Neuronal stem cell (in vitro differentiated cells): ENCODE measurements at regions not wholly inside any gene's neighbourhood (a gene's known extent, or its start where the extent isn't known, plus 50 kb on each side); places are given as distances from the start of the nearest gene placed in this dataset.

Source experiments
- DNase-seq: peaks from one replicate; pipeline ENCODE4 v3.0.0-alpha.2; 2013; ENCODE audit warnings: low spot score
- H2AFZ ChIP-seq: one replicate; pipeline ENCODE4 v1.6.1; 2013; ENCODE audit warnings: mild to moderate bottlenecking, low read length, inconsistent platforms
- H2AK5ac ChIP-seq: 2 replicates; pipeline ENCODE4 v1.6.1; 2013; ENCODE audit warnings: low read depth, mild to moderate bottlenecking, inconsistent platforms, low read length, moderate library complexity, mixed read lengths
- H2BK120ac ChIP-seq: 2 replicates; pipeline ENCODE4 v1.6.1; 2013; ENCODE audit warnings: low read depth, mild to moderate bottlenecking, inconsistent platforms, low read length, moderate library complexity, mixed read lengths
- H2BK12ac ChIP-seq: one replicate; pipeline ENCODE4 v1.6.1; 2013; ENCODE audit warnings: low read length, inconsistent platforms
- H2BK15ac ChIP-seq: 2 replicates; pipeline ENCODE4 v1.6.1; 2013; ENCODE audit warnings: mild to moderate bottlenecking, low read length, inconsistent platforms, mixed read lengths
- H2BK5ac ChIP-seq: one replicate; pipeline ENCODE4 v1.6.1; 2013; ENCODE audit warnings: inconsistent platforms, mild to moderate bottlenecking, low read length, moderate library complexity
- H3K14ac ChIP-seq: one replicate; pipeline ENCODE4 v1.6.1; 2013; ENCODE audit warnings: low read length, inconsistent platforms
- H3K18ac ChIP-seq: 2 replicates; pipeline ENCODE4 v1.6.1; 2013; ENCODE audit warnings: low read length, inconsistent platforms
- H3K23ac ChIP-seq: 2 replicates; pipeline ENCODE4 v1.6.1; 2013; ENCODE audit warnings: low read depth, mild to moderate bottlenecking, mixed read lengths, low read length, inconsistent platforms; ENCODE audit not compliant: poor library complexity
- H3K27ac ChIP-seq: replicated peaks from 3 replicates; pipeline ENCODE4 v1.5.1; 2013; ENCODE audit warnings: low read length, inconsistent platforms
- H3K27me3 ChIP-seq, 3 experiments: 2 replicates each; pipeline ENCODE4 v1.6.1; 2013; ENCODE audit warnings: low read length in 3 of 3, mild to moderate bottlenecking in 2 of 3, inconsistent platforms in 1 of 3, low read depth in 1 of 3, mixed read lengths in 1 of 3, moderate library complexity in 1 of 3; ENCODE audit not compliant: control insufficient read depth in 3 of 3, insufficient read depth in 3 of 3
- H3K36me3 ChIP-seq, 2 donors: replicated peaks in 1 of 2; 2 replicates each; pipeline ENCODE4 v1.6.1; 2013; ENCODE audit warnings: low read length in 2 of 2; ENCODE audit not compliant: control insufficient read depth in 2 of 2, insufficient read depth in 2 of 2
- H3K4ac ChIP-seq: 2 replicates; pipeline ENCODE4 v1.6.1; 2013; ENCODE audit warnings: inconsistent platforms, mild to moderate bottlenecking, low read length, moderate library complexity
- H3K4me1 ChIP-seq, 2 donors: 1 replicate in 1 of 2; 2 replicates in 1 of 2; pipeline ENCODE4 v1.6.1; 2013; ENCODE audit warnings: low read length in 2 of 2, low read depth in 1 of 2; ENCODE audit not compliant: control insufficient read depth in 2 of 2, insufficient read depth in 1 of 2
- H3K4me2 ChIP-seq: one replicate; pipeline ENCODE4 v1.6.1; 2013; ENCODE audit warnings: mild to moderate bottlenecking, low read length, inconsistent platforms; ENCODE audit not compliant: insufficient read depth, poor library complexity, severe bottlenecking
- H3K4me3 ChIP-seq, 2 donors: 2 replicates each; pipeline ENCODE4 v1.5.1; 2013; ENCODE audit warnings: low read length in 2 of 2, mild to moderate bottlenecking in 2 of 2, inconsistent platforms in 1 of 2, moderate library complexity in 1 of 2
- H3K79me1 ChIP-seq: one replicate; pipeline ENCODE4 v1.6.1; 2013; ENCODE audit warnings: low read depth, mild to moderate bottlenecking, inconsistent platforms, low read length, moderate library complexity
- H3K9ac ChIP-seq: one replicate; pipeline ENCODE4 v1.6.1; 2013; ENCODE audit warnings: mild to moderate bottlenecking, low read depth, low read length, inconsistent platforms; ENCODE audit not compliant: poor library complexity
- H3K9me3 ChIP-seq, 2 donors: replicated peaks in 1 of 2; 2 replicates each; pipeline versions ENCODE3 to v1.6.1; 2013; ENCODE audit warnings: low read length in 2 of 2, mild to moderate bottlenecking in 2 of 2, inconsistent platforms in 1 of 2, low read depth in 1 of 2, mixed read lengths in 1 of 2, moderate library complexity in 1 of 2; ENCODE audit not compliant: control insufficient read depth in 2 of 2, insufficient read depth in 1 of 2
- H4K8ac ChIP-seq: one replicate; pipeline ENCODE4 v1.6.1; 2013; ENCODE audit warnings: low read depth, mild to moderate bottlenecking, inconsistent platforms, low read length, moderate library complexity
- H4K91ac ChIP-seq: one replicate; pipeline ENCODE4 v1.6.1; 2013; ENCODE audit warnings: low read length, low read depth, mild to moderate bottlenecking, inconsistent platforms; ENCODE audit not compliant: poor library complexity
- WGBS, 2 donors: extraction: QIAGEN DNeasy Blood & Tissue Kit; methylation state at CpG; one replicate each; pipeline ENCODE4 v1.1.7; 2013; ENCODE audit warnings: missing lambda C conversion rate in 2 of 2, mixed read lengths in 1 of 2; ENCODE audit not compliant: insufficient read length in 2 of 2, insufficient replicate concordance in 1 of 2; ENCODE audit errors: extremely low coverage in 2 of 2; 5-methylcytosine and 5-hydroxymethylcytosine counted together

- Histone ChIP-seq H3K27me3 (no peaks in the 10 kb centered on the region), H3K27ac (no peak overlapping the region), H3K23ac (no peak overlapping the region), H3K4me3 (peak overlapping the region in 1 of 2 donors; percentile 17), H2BK5ac (no peak overlapping the region), H3K9me3 (no peaks in the 10 kb centered on the region), H3K14ac (peak overlapping the region; percentile 56), H2AFZ (no peak overlapping the region), H2AK5ac (no peak overlapping the region), H3K4me2 (no peak overlapping the region), H3K79me1 (peaks cover 2% of the 10 kb centered on the region), H2BK15ac (no peak overlapping the region), H3K36me3 (no peaks in the 10 kb centered on the region), H3K4me1 (no peaks in the 10 kb centered on the region), H3K4ac (no peak overlapping the region), H3K18ac (no peak overlapping the region), H2BK12ac (no peak overlapping the region), H3K9ac (no peak overlapping the region), H2BK120ac (no peak overlapping the region), H4K8ac (no peak overlapping the region), H4K91ac (no peak overlapping the region)
- WGBS, 2 donors, result no CpG with 5 or more reads among the region's 8 CpGs
- DNase-seq, result no peak
Measured at GRCh38 chr6:1170794-1171193, 141.1 kb upstream of the FOXQ1 start.

- Histone ChIP-seq H2BK120ac (no peak overlapping the region), H3K4me1 (no peaks in the 10 kb centered on the region), H3K18ac (no peak overlapping the region), H3K4me2 (no peak overlapping the region), H3K27me3 (no peaks in the 10 kb centered on the region), H3K9ac (no peak overlapping the region), H3K9me3 (no peaks in the 10 kb centered on the region), H4K91ac (no peak overlapping the region), H2AK5ac (no peak overlapping the region), H2AFZ (no peak overlapping the region), H4K8ac (no peak overlapping the region), H3K79me1 (no peaks in the 10 kb centered on the region), H3K14ac (no peak overlapping the region), H2BK15ac (no peak overlapping the region), H3K4me3 (no peak overlapping the region), H2BK5ac (no peak overlapping the region), H3K4ac (no peak overlapping the region), H3K23ac (no peak overlapping the region), H2BK12ac (no peak overlapping the region), H3K36me3 (no peaks in the 10 kb centered on the region), H3K27ac (no peak overlapping the region)
- no CpG with 5 or more reads among the region's 5 CpGs for WGBS, 2 donors
- DNase-seq, result no peak
Measured at GRCh38 chr6:1164600-1164999, 147.3 kb upstream of the FOXQ1 start.

GRCh38 chr6:1163501-1163900 is 148.4 kb upstream of the FOXQ1 start:
- no peak overlapping the region for H2BK12ac ChIP-seq
- H3K27me3 ChIP-seq, result no peaks in the 10 kb centered on the region

GRCh38 chr6:1162367-1163275 is 149.3 kb upstream of the FOXQ1 start:
- Histone ChIP-seq H3K4me3 (no peak overlapping the region), H3K9ac (no peak overlapping the region), H2BK5ac (no peak overlapping the region), H2AFZ (no peak overlapping the region), H3K36me3 (no peaks in the 10 kb centered on the region), H2BK15ac (no peak overlapping the region), H3K79me1 (no peaks in the 10 kb centered on the region), H3K23ac (no peak overlapping the region), H2BK120ac (no peak overlapping the region), H3K4me2 (no peak overlapping the region), H3K18ac (no peak overlapping the region), H3K4me1 (no peaks in the 10 kb centered on the region), H3K4ac (no peak overlapping the region), H3K14ac (no peak overlapping the region), H4K8ac (no peak overlapping the region), H2BK12ac (no peak overlapping the region), H3K27me3 (no peaks in the 10 kb centered on the region), H4K91ac (no peak overlapping the region), H3K27ac (no peak overlapping the region), H3K9me3 (no peaks in the 10 kb centered on the region), H2AK5ac (no peak overlapping the region)
- no peak for DNase-seq
- no CpG with 5 or more reads among the region's 8 CpGs for WGBS, 2 donors

More at GRCh38 chr6:1163501-1163900, 148.4 kb upstream of the FOXQ1 start:
- Histone ChIP-seq H3K9ac (no peak overlapping the region), H2BK5ac (no peak overlapping the region), H3K4me2 (no peak overlapping the region), H3K79me1 (no peaks in the 10 kb centered on the region), H3K4me1 (no peaks in the 10 kb centered on the region), H2BK15ac (no peak overlapping the region), H2AFZ (no peak overlapping the region), H2BK120ac (no peak overlapping the region), H3K4ac (no peak overlapping the region), H2AK5ac (no peak overlapping the region), H3K4me3 (no peak overlapping the region), H4K8ac (no peak overlapping the region), H3K23ac (no peak overlapping the region), H3K36me3 (no peaks in the 10 kb centered on the region), H4K91ac (no peak overlapping the region), H3K9me3 (no peaks in the 10 kb centered on the region), H3K18ac (no peak overlapping the region), H3K27ac (no peak overlapping the region), H3K14ac (no peak overlapping the region)
- no peak for DNase-seq
- WGBS, 2 donors, result no CpG with 5 or more reads among the region's 5 CpGs
